ENCODE measurements at regions not wholly inside any gene's neighbourhood (a gene's known extent, or its start where the extent isn't known, plus 50 kb on each side); places are given as distances from the start of the nearest gene placed in this dataset.
"Not testable (repeated sequence)": the region's sequence is repeated elsewhere in the genome, so short reads cannot be mapped to it uniquely, and the experiment has no call there.

GRCh38 chr12:83800022-83800421, 1112.6 kb downstream of the SLC6A15 start:
- no peak for FAIRE-seq
- no peak for DNase-seq (ENCODE audit: insufficient read length, low spot score)

- FAIRE-seq = no peak
These were observed 1109.8 kb downstream of the TMTC2 start for GRCh38 chr12:83796531-83796930.

GRCh38 chr12:83793616-83794015, 1106.9 kb downstream of the TMTC2 start:
- FAIRE-seq = no peak
- no peak for DNase-seq (ENCODE audit: insufficient read length, low spot score)

More at GRCh38 chr12:83796531-83796930, 1109.8 kb downstream of the TMTC2 start:
- no peak for DNase-seq (ENCODE audit: insufficient read length, low spot score)

- DNase-seq (ENCODE audit: insufficient read length, low spot score) = no peak
- FAIRE-seq = no peak
These were observed 1097.7 kb downstream of the TMTC2 start for GRCh38 chr12:83784298-83784890.

- DNase-seq (ENCODE audit: insufficient read length, low spot score) (no peak), FAIRE-seq (no peak)
These were observed 1092.8 kb downstream of the TMTC2 start for GRCh38 chr12:83779526-83779925.

- FAIRE-seq (no peak), DNase-seq (ENCODE audit: insufficient read length, low spot score) (no peak)
These were observed 1082.4 kb downstream of the TMTC2 start for GRCh38 chr12:83769151-83769550.

- no peak for FAIRE-seq
These were observed 1081.0 kb downstream of the TMTC2 start for GRCh38 chr12:83767723-83768122.

GRCh38 chr12:83763425-83763824, 1076.7 kb downstream of the TMTC2 start:
- FAIRE-seq = no peak
- no peak for DNase-seq (ENCODE audit: insufficient read length, low spot score)

More at GRCh38 chr12:83767723-83768122, 1081.0 kb downstream of the TMTC2 start:
- no peak for DNase-seq (ENCODE audit: insufficient read length, low spot score)

GRCh38 chr12:83759906-83760305, 1073.2 kb downstream of the TMTC2 start:
- DNase-seq (ENCODE audit: insufficient read length, low spot score) = no peak
- FAIRE-seq = no peak

GRCh38 chr12:83758888-83759631, 1072.4 kb downstream of the TMTC2 start:
- no peak for FAIRE-seq

GRCh38 chr12:83753904-83754303, 1067.2 kb downstream of the TMTC2 start:
- FAIRE-seq (no peak), DNase-seq (ENCODE audit: insufficient read length, low spot score) (no peak)

More at GRCh38 chr12:83758888-83759631, 1072.4 kb downstream of the TMTC2 start:
- no peak for DNase-seq (ENCODE audit: insufficient read length, low spot score)

GRCh38 chr12:83753205-83753604, 1066.5 kb downstream of the TMTC2 start:
- no peak for FAIRE-seq

GRCh38 chr12:83739607-83740006, 1052.9 kb downstream of the TMTC2 start:
- no peak for FAIRE-seq
- DNase-seq (ENCODE audit: insufficient read length, low spot score) = no peak

More at GRCh38 chr12:83753205-83753604, 1066.5 kb downstream of the TMTC2 start:
- DNase-seq (ENCODE audit: insufficient read length, low spot score) = no peak

GRCh38 chr12:83710851-83711250, 1024.1 kb downstream of the TMTC2 start:
- no peak for DNase-seq (ENCODE audit: insufficient read length, low spot score)
- no peak for FAIRE-seq

GRCh38 chr12:83709899-83710298, 1023.2 kb downstream of the TMTC2 start:
- no peak for DNase-seq (ENCODE audit: insufficient read length, low spot score)
- no peak for FAIRE-seq

GRCh38 chr12:83700838-83701237, 1014.1 kb downstream of the TMTC2 start:
- DNase-seq (ENCODE audit: insufficient read length, low spot score) (no peak), FAIRE-seq (no peak)

GRCh38 chr12:83696311-83696710, 1009.6 kb downstream of the TMTC2 start:
- not testable (repeated sequence) for DNase-seq (ENCODE audit: insufficient read length, low spot score); FAIRE-seq

GRCh38 chr12:83691730-83692129, 1005.0 kb downstream of the TMTC2 start:
- FAIRE-seq (no peak), DNase-seq (ENCODE audit: insufficient read length, low spot score) (no peak)

- FAIRE-seq (no peak), DNase-seq (ENCODE audit: insufficient read length, low spot score) (no peak)
These were observed 1003.8 kb downstream of the TMTC2 start for GRCh38 chr12:83690465-83690864.

GRCh38 chr12:83689333-83689732, 1002.6 kb downstream of the TMTC2 start:
- no peak for DNase-seq (ENCODE audit: insufficient read length, low spot score)

GRCh38 chr12:83676781-83677295, 990.1 kb downstream of the TMTC2 start:
- DNase-seq (ENCODE audit: insufficient read length, low spot score) (no peak), FAIRE-seq (no peak)

More at GRCh38 chr12:83689333-83689732, 1002.6 kb downstream of the TMTC2 start:
- FAIRE-seq = no peak

- DNase-seq (ENCODE audit: insufficient read length, low spot score) (no peak), FAIRE-seq (no peak)
These were observed 980.0 kb downstream of the TMTC2 start for GRCh38 chr12:83666690-83667089.
